HG03457 (cell line): ENCODE measurements at regions not wholly inside any gene's neighbourhood (a gene's known extent, or its start where the extent isn't known, plus 50 kb on each side); places are given as distances from the start of the nearest gene placed in this dataset.
"Not testable (repeated sequence)": the region's sequence is repeated elsewhere in the genome, so short reads cannot be mapped to it uniquely, and the experiment has no call there.

Experiments
- ATAC-seq: cut with Tn5 transposase; IDR thresholded peaks from one replicate; pipeline ENCODE4 v1.9.1; 2021; ENCODE audit warnings: moderate number of reproducible peaks; ENCODE audit not compliant: unreplicated experiment

- no peak for ATAC-seq
Measured at GRCh38 chr14:45727133-45727532, 474.1 kb upstream of the MIS18BP1 start.

GRCh38 chr14:45721472-45721871 lies 468.5 kb upstream of the MIS18BP1 start:
- no peak for ATAC-seq

- ATAC-seq = no peak
Measured at GRCh38 chr14:45716572-45716971, 463.6 kb upstream of the MIS18BP1 start.

GRCh38 chr14:45715946-45716345 lies 462.9 kb upstream of the MIS18BP1 start:
- ATAC-seq = no peak

GRCh38 chr14:45709541-45709940 lies 456.5 kb upstream of the MIS18BP1 start:
- ATAC-seq = no peak

- ATAC-seq = no peak
Measured at GRCh38 chr14:45705940-45706534, 453.0 kb upstream of the MIS18BP1 start.

GRCh38 chr14:45699471-45699870 lies 446.5 kb upstream of the MIS18BP1 start:
- no peak for ATAC-seq

GRCh38 chr14:45698462-45699134 lies 445.6 kb upstream of the MIS18BP1 start:
- ATAC-seq = no peak

GRCh38 chr14:45686771-45687170 lies 433.8 kb upstream of the MIS18BP1 start:
- ATAC-seq = no peak

- no peak for ATAC-seq
Measured at GRCh38 chr14:45680531-45680930, 427.5 kb upstream of the MIS18BP1 start.

GRCh38 chr14:45679853-45680252 lies 426.9 kb upstream of the MIS18BP1 start:
- ATAC-seq = no peak

GRCh38 chr14:45678163-45678562 lies 425.2 kb upstream of the MIS18BP1 start:
- no peak for ATAC-seq

GRCh38 chr14:45673420-45673819 lies 420.4 kb upstream of the MIS18BP1 start:
- no peak for ATAC-seq

GRCh38 chr14:45664668-45665356 lies 411.8 kb upstream of the MIS18BP1 start:
- no peak for ATAC-seq

GRCh38 chr14:45658917-45659299 lies 405.9 kb upstream of the MIS18BP1 start:
- no peak for ATAC-seq

- ATAC-seq = no peak
Measured at GRCh38 chr14:45658226-45658916, 405.4 kb upstream of the MIS18BP1 start.

GRCh38 chr14:45651890-45652289 lies 398.9 kb upstream of the MIS18BP1 start:
- no peak for ATAC-seq

- no peak for ATAC-seq
Measured at GRCh38 chr14:45650754-45651153, 397.8 kb upstream of the MIS18BP1 start.

GRCh38 chr14:45649051-45649450 lies 396.0 kb upstream of the MIS18BP1 start:
- no peak for ATAC-seq

GRCh38 chr14:45641541-45641940 lies 388.5 kb upstream of the MIS18BP1 start:
- no peak for ATAC-seq

- ATAC-seq = not testable (repeated sequence)
Measured at GRCh38 chr14:45634651-45635441, 381.8 kb upstream of the MIS18BP1 start.
